MCF 10A (cell line): ENCODE measurements at regions not wholly inside any gene's neighbourhood (a gene's known extent, or its start where the extent isn't known, plus 50 kb on each side); places are given as distances from the start of the nearest gene placed in this dataset.

ENCODE experiments used
- BruUV-seq: library from RNA; stranded (reverse); fragments of 400-500 nt; replicated peaks from 2 replicates; lab custom pipeline; 2021; lab: Mats Ljungman, UMichigan
- CTCF ChIA-PET: fragments of 300-600 bp; sonication (Branson Sonifier 250); formaldehyde crosslinking; extraction: SDS; loops from one replicate; lab custom pipeline; 2021; ENCODE audit warnings: antibody characterized with exemption, inconsistent platforms; lab: Yijun Ruan, JAX
- POLR2A ChIA-PET: fragments of 300-600, 350-650 bp; sonication (Branson Sonifier 250); formaldehyde crosslinking; extraction: SDS; loops from one replicate; lab custom pipeline; 2020; ENCODE audit warnings: antibody characterized with exemption, inconsistent platforms; lab: Yijun Ruan, JAX
- DNase-seq: peaks from one replicate; pipeline ENCODE4 v3.0.0-alpha.2; 2018; ENCODE audit not compliant: unreplicated experiment
- H3K27ac Mint-ChIP-seq: one replicate; pipeline ENCODE4 v1.8.0; 2022; ENCODE audit warnings: mild to moderate bottlenecking, low read depth, mixed read lengths; ENCODE audit not compliant: unreplicated experiment
- H3K27me3 Mint-ChIP-seq: one replicate; pipeline ENCODE4 v1.8.0; 2022; ENCODE audit warnings: mixed read lengths; ENCODE audit not compliant: insufficient read depth, unreplicated experiment
- H3K36me3 Mint-ChIP-seq: one replicate; pipeline ENCODE4 v1.8.0; 2022; ENCODE audit warnings: mild to moderate bottlenecking, moderate library complexity, mixed read lengths; ENCODE audit not compliant: insufficient read depth, unreplicated experiment
- H3K4me1 Mint-ChIP-seq: one replicate; pipeline ENCODE4 v1.8.0; 2022; ENCODE audit warnings: mixed read lengths; ENCODE audit not compliant: insufficient read depth, unreplicated experiment
- H3K4me3 Mint-ChIP-seq: one replicate; pipeline ENCODE4 v1.8.0; 2022; ENCODE audit warnings: mild to moderate bottlenecking, moderate library complexity, mixed read lengths; ENCODE audit not compliant: unreplicated experiment
- H3K9me3 Mint-ChIP-seq: one replicate; pipeline ENCODE4 v1.8.0; 2022; ENCODE audit warnings: mixed read lengths; ENCODE audit not compliant: unreplicated experiment
- intact Hi-C: fragments of 100-400 bp; cut with micrococcal nuclease; formaldehyde crosslinking; loops from 2 replicates; pipeline ENCODE4 v1.14.1; 2022
- TF ChIP-seq, protein P1 (sequence below): fragments of 200-600 bp; IDR thresholded peaks from one replicate; pipeline ENCODE4 v1.8.0; 2022; ENCODE audit warnings: antibody characterized with exemption, mild to moderate bottlenecking; ENCODE audit not compliant: unreplicated experiment

DNA sequence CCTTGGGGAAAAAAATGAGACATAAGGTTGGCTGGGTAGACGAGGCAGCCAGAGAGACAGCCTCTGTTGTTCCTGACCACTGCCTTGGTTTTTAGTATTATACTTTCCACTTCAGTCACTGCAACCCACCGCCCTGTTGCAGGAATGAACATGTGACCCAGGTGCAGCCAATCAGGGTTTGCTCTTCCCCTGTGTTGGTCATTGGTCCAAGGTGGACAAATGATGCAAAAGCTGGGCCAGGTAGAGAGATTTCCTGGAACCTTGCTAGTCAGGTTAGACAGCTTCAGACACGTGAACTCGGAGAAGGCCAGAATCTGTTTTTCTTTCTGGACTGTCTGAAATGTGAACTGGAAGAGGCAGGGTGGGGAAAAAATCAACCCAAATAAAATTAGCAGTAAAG is 452.4 kb upstream of the RBFOX1 start:
- TF ChIP-seq, protein P1, sequence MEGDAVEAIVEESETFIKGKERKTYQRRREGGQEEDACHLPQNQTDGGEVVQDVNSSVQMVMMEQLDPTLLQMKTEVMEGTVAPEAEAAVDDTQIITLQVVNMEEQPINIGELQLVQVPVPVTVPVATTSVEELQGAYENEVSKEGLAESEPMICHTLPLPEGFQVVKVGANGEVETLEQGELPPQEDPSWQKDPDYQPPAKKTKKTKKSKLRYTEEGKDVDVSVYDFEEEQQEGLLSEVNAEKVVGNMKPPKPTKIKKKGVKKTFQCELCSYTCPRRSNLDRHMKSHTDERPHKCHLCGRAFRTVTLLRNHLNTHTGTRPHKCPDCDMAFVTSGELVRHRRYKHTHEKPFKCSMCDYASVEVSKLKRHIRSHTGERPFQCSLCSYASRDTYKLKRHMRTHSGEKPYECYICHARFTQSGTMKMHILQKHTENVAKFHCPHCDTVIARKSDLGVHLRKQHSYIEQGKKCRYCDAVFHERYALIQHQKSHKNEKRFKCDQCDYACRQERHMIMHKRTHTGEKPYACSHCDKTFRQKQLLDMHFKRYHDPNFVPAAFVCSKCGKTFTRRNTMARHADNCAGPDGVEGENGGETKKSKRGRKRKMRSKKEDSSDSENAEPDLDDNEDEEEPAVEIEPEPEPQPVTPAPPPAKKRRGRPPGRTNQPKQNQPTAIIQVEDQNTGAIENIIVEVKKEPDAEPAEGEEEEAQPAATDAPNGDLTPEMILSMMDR: no peak
- BruUV-seq: no TSS peak
- Mint-ChIP-seq H3K9me3 (peaks cover 34% of the 10 kb centered on the region), H3K27ac (no peak overlapping the region), H3K36me3 (no peaks in the 10 kb centered on the region), H3K4me3 (no peak overlapping the region), H3K27me3 (no peaks in the 10 kb centered on the region), H3K4me1 (no peaks in the 10 kb centered on the region)
- DNase-seq: no peak
- ChIA-PET CTCF (no interaction called here), POLR2A (interaction anchor here (0.6 kb wide), 1 partner anchor 152 kb away, joined by 3 read pairs; no protein-coding TSS in a partner anchor)
- intact Hi-C loops: no loop called here

- BruUV-seq: no TSS peak
- H3K27me3 Mint-ChIP-seq: no peaks in the 10 kb centered on the region
- ChIA-PET POLR2A (no interaction called here), CTCF (no interaction called here)
- TF ChIP-seq, protein P1: no peak
- no peaks in the 10 kb centered on the region for H3K36me3 Mint-ChIP-seq
- DNase-seq: no peak
- no peak overlapping the region for H3K4me3 Mint-ChIP-seq
- no peaks in the 10 kb centered on the region for H3K4me1 Mint-ChIP-seq
- intact Hi-C loops: no loop called here
- peaks cover 32% of the 10 kb centered on the region for H3K9me3 Mint-ChIP-seq
- no peak overlapping the region for H3K27ac Mint-ChIP-seq
Observed at GRCh38 chr16:6864671-6865070, 468.0 kb upstream of the RBFOX1 start.

- DNase-seq: no peak
- TF ChIP-seq, protein P1: no peak
- Mint-ChIP-seq H3K36me3 (no peaks in the 10 kb centered on the region), H3K27ac (no peak overlapping the region), H3K4me1 (no peaks in the 10 kb centered on the region), H3K4me3 (no peak overlapping the region), H3K27me3 (no peaks in the 10 kb centered on the region), H3K9me3 (peaks cover 35% of the 10 kb centered on the region)
- CTCF ChIA-PET: no interaction called here
- intact Hi-C loops: no loop called here
- BruUV-seq: no TSS peak
- POLR2A ChIA-PET: no interaction called here
Observed at GRCh38 chr16:6864244-6864643, 468.4 kb upstream of the RBFOX1 start.

- no peak overlapping the region for H3K27ac Mint-ChIP-seq
- H3K4me1 Mint-ChIP-seq: no peaks in the 10 kb centered on the region
- intact Hi-C loops: no loop called here
- TF ChIP-seq, protein P1: no peak
- H3K9me3 Mint-ChIP-seq: peaks cover 29% of the 10 kb centered on the region
- no peaks in the 10 kb centered on the region for H3K36me3 Mint-ChIP-seq
- ChIA-PET CTCF (no interaction called here), POLR2A (no interaction called here)
- DNase-seq: no peak
- no peak overlapping the region for H3K4me3 Mint-ChIP-seq
- H3K27me3 Mint-ChIP-seq: no peaks in the 10 kb centered on the region
- no TSS peak for BruUV-seq
Observed at GRCh38 chr16:6863135-6863534, 469.5 kb upstream of the RBFOX1 start.
